ENCODE measurements at regions not wholly inside any gene's neighbourhood (a gene's known extent, or its start where the extent isn't known, plus 50 kb on each side); places are given as distances from the start of the nearest gene placed in this dataset.
"Not testable (repeated sequence)": the region's sequence is repeated elsewhere in the genome, so short reads cannot be mapped to it uniquely, and the experiment has no call there.

DNA sequence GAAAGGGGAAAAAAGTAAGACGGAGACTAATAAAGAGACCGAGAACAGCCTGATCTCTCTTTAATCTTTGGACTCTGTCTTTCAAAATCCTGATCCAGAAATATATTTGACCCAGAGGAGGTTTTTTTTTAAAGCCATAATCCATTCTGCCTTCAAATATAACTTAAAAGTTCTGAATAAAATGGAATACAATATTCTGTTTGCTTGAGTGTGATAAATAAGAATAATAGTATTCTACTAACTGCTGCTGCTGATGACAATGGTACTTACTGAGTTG is 1196.0 kb downstream of the GALC start:
- no peak for DNase-seq (ENCODE audit: low read depth in 2 of 2)

DNA sequence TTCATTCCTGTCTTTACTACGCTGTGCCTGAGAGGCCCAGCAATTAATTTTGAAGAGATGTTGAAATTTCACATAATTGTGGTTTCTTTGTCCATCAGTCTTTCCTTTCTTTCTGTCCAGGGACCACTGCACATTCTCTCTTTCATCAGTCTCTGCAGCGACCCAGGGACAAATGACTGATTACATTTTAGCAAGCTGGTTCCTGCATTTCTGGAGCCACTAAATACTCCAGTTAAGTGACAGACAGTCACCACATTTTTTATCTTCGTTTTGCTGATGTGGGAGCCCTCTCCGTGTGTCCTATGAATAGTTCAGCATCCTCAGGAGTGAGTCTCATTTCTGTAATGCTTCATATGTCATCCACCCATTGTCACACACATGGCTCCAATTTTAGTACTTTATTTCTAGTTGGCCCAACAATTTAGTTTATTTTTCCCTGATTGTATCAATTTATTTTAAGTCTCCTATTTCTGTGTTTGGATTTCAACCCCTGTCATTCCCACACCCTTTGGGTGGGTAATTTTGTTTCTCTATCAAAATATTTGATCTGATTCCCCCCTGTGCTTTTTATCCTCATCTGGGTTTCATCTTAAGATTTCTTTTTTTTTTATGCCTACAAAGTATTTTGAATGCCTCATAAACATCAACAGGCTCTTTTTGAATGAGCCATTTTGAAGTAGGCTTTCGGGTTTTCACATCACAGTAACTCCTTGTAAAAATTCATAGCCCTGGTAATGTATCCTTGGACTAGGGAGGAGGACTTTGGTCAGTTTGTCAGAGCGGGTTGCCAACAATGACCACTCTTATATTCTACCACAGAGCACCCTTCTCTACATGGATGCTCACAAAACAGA is 1196.5 kb downstream of the GALC start:
- DNase-seq (ENCODE audit: low read depth in 2 of 2) = no peak

DNA sequence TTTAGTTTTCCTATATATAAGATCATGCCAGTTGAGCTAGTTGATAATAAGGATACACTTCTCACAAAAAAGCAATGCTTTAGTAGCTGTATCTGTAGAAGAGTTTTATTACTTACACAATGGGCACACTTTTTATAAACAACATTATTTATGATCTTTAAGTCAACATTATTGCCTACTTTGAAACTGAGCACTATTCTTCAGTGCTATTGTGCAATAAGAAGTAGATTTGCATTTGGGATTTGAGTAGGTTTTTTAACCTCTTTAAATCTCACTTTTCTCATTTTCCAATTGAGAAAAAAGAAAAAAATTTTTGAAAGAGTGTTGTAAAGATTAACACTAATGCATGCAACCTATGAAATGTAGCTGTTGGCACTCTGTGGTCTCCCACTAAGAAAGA is 1198.3 kb downstream of the GALC start:
- no peak for DNase-seq (ENCODE audit: low read depth in 2 of 2)

DNA sequence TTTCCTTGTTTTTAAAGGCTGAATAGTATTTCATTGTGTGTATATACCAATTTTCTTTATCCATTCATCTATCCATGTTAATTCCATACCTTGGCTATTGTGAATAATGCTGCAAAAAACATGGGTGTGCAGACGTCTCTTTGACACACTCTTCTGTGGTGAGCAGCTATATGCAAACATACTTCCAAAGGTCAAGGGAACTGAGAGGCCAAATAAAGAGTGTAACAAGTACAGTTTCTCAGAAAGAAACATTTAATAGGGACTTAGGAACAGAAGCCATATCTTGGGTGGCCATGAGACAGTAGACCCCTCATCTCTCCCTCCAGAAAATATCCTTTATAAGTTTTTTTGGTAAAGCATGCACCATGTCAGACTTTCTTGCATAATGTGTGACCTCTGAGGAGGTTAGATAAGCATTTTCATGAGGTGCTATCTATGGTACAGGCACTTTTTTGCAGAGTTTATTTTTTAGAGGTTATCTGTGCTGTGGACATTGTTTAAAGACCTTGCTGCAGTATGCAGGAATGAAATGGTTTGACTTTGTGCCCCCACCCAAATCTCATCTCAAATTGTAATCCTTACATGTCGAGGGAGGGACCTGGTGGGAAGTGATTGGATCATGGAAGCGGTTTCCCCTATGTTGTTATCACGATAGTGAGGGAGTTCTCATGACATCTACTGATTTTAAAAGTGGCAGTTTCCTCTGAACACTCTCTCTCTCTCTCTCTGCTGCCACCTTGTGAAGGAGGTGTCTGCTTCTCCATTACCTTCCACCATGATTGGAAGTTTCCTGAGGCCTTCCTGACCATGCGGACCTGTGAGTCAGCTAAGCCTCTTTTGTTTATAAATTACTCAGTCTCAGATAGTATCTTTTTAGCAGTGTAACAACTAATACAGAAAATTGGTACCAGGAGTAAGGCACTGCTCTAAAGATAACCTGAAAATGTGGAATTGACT is 1202.3 kb downstream of the GALC start:
- no peak for DNase-seq (ENCODE audit: low read depth in 2 of 2)

DNA sequence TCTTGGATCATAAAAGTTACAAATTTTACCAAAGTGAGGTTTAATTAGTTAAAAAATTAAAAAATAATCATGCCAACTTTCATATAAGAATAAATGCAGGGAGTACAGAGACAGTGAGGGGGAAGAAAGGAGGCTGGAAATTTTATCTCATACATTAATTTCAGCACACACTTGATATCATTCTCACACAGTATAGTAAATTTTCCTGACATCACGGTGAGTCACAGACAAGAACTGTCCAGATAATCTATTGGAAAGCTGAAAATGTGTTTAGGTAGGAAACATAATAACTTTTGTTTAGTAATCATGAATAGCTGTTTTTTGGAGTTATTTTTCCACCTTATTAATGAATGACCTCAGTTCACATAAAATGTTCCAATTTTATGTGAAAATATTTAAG is 1204.8 kb downstream of the GALC start:
- DNase-seq (ENCODE audit: low read depth in 2 of 2) = no peak

DNA sequence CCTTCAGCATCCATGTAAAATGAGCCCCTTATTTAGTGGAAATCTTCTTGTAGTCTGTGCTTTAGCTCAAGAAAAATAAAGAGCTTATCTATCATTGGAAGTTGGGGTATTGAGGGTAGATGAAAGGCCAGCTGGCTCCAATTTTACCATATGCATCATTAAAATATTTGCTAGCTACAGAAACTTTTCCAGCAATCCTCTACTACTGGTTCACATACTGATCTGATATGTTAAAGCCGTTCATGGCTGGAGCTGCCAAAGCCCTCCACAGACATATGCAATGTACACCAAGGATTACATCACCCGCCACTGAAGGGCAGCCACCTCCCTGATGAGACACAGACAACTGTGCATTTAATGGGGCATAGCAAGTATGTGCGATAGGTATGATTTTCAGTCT is 1205.3 kb downstream of the GALC start:
- DNase-seq (ENCODE audit: low read depth in 2 of 2) = no peak

DNA sequence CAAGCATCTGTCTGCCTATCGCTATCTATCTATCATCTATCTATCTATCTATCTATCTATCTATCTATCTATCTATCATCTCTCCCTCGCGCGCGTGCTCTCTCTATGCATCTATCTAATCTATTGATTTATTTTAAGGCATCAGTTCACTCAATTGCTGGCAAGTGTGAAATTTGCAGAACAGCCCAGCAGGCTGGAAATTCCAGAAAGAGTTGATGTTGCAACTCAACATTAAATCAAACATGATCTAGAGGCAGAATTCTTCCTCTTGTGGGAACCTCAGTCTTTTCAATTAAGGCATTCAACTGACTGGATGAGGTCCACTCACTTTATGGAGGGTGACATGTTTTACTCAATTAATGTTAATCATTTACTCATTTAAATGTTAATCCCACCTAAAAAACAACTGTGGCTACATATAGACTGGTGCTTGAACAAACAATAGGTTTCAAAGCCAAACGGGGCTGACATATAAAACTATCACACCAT is 1210.8 kb downstream of the GALC start:
- no peak for DNase-seq (ENCODE audit: low read depth in 2 of 2)

DNA sequence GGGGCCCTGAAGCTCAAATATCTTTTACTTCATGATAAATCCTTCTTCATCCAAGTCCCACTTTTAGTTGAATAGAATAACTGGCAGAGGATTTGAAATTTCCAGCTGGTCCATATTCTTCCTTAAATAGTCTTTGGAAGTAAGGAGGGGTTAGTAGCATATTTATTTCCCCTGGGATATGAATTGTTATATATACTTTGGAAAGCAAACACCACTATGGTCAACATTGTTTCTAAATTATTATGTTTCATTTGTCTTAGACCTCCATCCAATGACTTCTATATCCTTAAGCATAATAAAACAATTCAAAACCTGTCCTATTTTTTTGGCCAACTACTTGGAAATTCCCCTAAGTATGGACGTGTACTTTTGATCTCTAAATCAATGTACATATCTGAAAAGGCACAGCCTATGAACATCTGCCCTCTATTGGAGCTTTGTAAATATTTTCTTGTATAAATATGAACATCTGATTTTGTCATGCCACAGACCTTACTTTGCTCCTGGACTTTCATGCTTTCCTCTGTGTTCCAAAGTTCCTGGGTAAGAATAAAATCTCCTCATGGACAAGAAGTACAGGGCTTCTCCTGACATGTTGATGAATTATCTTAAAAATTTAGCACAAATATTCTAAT is 1212.0 kb downstream of the GALC start:
- DNase-seq (ENCODE audit: low read depth in 2 of 2) = no peak

DNA sequence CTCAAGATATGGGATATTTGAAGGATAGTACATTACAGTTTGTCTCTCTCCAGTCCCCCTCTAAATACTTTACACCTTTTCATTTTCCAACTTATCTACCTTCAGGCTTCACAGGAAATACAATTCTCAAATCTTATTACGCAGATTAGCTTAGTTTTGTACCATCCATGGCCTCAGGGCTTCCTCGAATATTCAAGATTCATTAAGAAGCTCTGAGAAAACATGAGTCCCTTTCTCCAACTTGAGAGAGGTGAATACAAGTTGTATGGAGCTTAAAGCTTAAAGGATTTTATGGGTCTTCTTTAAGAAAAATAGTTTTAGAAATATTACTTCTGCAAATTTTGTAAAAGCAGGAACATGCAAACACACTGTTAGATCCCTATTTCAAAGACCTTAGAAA is 1212.5 kb downstream of the GALC start:
- DNase-seq (ENCODE audit: low read depth in 2 of 2) = no peak

DNA sequence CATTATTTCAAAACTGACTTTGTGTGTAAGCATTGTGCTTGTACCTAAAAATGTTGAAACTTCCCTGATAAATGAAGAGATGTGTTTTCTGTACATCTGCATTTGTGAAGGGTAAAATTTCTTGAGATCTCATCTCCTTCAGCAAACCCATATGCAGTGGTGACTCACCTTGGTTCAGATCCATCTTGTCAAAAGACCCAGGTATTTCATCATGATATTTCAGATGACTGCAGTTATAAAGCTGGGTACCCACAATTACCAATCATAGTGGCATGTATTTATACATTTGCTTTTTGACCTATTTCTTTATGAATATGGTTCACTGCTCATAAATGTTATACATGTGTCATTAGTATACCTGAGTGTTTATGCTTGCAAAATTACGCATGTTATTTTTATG is 1213.6 kb downstream of the GALC start:
- no peak for DNase-seq (ENCODE audit: low read depth in 2 of 2)

DNA sequence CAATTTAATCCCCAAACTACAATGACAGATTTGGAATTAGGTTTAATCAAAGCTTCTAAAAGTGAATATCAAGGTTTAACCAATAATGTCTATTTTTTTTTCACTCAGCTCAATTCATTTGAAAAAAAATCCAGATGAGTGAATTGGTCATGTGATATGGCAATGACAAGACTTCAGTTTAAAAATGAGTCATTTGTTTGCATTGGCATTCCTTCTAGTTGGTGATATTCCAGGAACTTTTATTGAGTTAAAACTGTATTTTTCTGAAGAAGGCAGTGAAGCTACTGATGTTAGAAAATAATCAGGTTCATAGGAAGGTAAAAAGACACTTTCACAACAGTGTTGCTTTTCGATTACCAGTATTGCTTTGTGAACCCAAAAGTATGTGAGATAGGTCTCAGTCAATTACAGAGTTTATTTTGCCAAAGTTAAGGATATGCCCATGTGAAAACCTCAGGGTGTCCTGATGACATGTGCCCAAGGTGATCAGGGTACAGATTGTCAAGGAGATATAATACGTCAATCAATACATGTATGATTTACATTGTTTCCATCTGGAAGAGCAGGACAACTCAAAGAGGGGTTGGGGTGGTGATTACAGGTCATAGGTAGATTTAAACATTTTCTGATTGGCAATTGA is 1214.9 kb downstream of the GALC start:
- DNase-seq (ENCODE audit: low read depth in 2 of 2) = no peak

DNA sequence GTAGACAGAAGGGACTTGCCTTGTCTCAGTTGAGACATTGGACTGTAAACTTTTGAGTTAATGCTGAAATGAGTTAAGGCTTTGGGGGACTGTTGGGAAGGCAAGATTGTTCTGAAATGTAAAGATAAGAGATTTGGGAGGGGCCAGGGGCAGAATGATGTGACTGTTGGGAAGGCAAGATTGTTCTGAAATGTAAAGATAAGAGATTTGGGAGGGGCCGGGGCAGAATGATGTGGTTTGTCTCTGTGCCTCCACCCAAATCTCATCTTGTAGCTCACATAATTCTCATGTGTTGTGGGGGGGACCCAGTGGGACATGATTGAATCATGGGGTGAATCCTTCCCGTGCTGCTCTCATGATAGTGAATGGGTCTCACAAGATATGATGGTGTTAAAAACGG is 1217.1 kb downstream of the GALC start:
- not testable (repeated sequence) for DNase-seq (ENCODE audit: low read depth in 2 of 2)

DNA sequence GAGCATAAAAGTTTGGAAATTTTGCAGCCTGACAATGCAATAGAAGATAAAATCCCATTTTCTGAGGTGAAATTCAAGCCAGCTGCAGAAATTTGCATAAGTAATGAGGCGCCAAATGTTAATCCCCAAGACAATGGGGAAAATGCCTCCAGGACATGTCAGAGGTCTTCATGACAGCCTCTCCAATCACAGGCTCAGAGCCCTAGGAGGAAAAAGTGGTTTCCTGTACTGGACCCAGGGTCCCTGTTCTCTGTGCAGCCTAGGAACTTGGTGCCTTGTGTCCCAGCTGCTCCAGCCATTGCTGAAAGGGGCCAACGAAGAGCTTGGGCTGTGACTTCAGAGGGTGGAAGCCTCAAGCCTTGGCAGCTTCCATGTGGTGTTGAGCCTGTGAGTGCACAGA is 1218.1 kb downstream of the GALC start:
- no peak for DNase-seq (ENCODE audit: low read depth in 2 of 2)

DNA sequence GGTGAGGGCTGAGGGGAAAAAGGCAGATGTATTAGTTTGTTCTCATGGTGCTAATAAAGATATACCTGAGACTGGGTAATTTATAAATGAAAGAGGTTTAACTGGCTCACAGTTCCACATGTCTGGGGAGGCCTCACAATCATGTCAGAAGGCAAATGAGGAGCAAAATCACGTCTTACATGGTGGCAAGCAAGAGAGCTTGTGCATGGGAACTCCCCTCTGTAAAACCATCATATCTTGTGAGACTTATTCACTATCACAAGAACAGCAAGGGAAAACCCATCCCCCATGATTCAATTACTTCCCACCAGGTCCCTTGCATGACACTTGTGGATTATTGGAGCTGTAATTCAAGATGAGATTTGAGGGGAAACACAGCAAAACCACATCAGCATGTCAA is 1220.9 kb downstream of the GALC start:
- DNase-seq (ENCODE audit: low read depth in 2 of 2) = no peak

DNA sequence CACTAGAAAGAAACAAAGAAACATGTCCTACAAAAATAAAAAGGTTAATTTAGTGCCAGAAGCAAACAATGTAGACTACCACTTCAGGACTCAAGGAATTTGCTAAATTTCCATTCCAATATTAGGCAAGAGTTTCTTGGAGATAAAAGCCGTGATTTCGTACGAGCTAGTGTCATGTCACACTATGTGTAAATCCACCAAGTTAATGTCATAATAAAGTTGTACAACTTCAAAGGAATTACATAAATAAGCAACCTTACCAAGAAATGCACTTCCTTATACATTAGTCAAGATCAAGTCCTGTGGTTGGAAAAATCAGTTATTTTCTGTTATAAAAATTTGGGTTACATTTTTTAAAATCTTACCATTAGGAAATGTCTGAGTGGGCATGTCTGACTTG is 1222.8 kb downstream of the GALC start:
- no peak for DNase-seq (ENCODE audit: low read depth in 2 of 2)

DNA sequence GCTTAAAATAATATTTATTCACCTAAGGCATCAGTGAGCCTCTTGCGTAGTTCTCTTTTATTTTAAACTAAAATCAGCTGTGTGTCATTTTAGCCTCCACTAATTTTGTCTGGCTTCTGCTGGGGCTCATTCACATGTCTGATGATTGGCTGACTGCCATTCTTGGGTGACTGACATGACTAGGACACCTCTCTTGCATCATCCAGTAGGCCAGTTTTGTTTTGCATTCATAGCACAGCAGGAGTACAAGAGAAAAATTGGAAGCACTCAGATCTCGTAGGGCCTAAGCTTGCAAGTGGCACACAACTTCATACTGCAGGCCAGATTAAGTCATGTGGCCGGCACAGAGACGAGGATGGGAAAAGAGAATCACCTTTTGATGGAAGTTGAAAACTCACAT is 1226.5 kb downstream of the GALC start:
- no peak for DNase-seq (ENCODE audit: low read depth in 2 of 2)

DNA sequence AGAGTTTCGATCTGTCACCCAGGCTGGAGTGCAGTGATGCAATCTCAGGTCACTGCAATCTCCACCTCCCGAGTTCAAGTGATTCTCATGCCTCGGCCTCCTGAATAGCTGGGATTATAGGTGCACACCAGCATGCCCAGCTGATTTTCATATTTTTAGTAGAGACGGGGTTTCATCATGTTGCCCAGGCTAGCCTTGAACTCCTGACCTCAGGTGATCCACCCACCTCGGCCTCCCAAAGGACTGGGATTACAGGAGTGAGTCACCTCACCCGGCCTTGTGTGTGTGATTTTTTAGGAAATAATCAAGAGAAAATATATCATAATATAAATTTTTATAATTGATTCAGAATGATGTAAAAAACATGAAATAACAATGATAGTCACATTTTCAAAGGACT is 1231.4 kb downstream of the GALC start:
- DNase-seq (ENCODE audit: low read depth in 2 of 2) = no peak

DNA sequence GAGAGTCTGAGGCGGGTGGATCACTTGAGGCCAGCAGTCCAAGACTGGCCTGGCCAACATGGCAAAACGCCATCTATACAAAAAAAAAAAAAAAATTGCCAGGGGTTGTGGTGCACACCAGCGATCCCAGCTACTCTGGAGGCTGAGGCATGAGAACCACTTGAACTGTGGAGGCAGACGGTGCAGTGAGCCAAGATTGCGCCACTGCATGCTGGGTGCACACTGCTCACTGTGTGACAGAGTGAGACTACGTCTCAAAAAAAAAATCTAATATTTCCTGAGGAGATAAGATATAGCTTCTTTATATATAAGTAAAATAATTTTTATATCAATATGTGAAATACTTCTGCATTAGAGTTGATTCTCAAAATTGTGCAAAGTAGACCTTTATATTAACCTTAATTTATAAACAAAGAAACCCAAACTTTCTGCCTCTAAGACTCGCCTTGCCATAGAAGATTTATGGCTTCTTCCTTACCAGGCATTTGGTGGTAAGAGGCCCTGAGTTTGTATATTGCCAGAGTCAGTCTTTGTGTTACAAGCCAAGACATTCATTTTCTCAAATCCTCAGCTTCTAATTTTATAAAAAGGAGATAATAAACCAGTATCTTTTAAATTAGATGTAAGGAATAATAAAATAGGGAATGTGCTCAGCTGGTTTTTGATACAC is 1226.7 kb downstream of the FLRT2 start:
- no peak for DNase-seq (ENCODE audit: low read depth in 2 of 2)

DNA sequence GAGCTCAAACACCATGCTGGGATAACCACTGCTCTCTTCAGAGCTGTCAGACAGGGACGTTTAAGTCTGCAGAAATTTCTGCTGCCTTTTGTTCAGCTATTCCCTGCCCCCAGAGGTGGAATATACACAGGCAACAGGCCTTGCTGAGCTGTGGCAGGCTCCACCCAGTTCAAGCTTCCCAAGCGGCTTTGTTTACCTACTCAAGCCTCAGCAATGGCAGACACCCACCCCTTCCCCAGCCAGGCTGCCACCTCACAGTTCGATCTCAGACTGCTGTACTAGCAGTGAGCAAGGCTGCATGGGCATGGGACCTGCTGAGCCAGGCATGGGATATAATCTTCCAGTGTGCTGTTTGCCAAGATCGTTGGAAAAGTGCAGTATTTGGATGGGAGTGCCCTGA is 1220.5 kb downstream of the FLRT2 start:
- DNase-seq (ENCODE audit: low read depth in 2 of 2) = not testable (repeated sequence)

DNA sequence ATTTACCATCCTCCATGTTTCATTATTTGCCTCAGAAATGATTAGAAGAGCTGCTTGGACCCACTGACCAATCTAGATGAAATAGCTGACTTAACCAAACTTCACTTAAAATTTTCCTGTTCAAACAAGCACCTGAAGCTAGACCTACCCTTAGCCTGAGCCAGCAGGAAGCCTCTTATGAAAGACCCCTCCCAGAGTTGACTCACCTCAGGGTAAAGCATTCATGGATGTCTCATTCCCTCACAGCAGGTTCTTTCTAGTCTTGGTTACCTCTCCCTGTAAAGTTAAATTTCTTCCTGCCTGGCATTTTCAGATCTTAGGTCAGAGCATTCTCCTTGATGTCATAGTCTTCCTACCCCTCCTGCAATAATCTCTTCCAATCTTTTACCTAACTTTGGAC is 1209.8 kb downstream of the FLRT2 start:
- DNase-seq (ENCODE audit: low read depth in 2 of 2) = no peak

DNA sequence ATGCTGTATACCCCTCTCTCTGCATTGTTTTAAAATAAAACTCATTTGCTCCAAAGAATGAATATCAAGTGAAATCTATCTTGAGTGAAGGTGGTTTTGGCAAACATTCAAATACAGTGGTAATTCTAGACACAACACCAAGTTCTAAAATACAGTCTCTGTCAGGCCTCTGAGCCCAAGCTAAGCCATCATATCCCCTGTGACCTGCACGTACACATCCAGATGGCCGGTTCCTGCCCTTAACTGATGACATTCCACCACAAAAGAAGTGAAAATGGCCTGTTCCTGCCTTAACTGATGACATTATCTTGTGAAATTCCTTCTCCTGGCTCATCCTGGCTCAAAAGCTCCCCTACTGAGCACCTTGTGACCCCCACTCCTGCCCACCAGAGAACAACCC is 1201.5 kb downstream of the FLRT2 start:
- DNase-seq (ENCODE audit: low read depth in 2 of 2) = not testable (repeated sequence)

DNA sequence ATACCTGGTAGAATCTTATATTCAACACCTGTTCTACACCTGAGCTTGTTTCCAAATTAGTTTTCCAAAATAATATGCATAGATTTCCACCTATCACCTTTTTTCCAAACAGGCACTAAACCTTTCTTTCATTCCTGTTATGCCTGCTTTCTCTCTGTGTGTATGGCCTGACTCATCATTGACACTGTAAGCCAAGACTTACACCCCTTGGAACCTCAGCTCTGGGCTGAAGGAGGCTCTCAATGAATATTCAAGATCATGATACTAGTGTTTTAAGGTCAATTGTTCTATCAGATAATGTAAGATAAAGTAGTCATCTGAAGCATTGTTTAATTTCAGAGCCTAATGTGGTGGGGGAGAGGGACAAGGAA is 1193.3 kb downstream of the FLRT2 start:
- DNase-seq (ENCODE audit: low read depth in 2 of 2) = no peak
